IPS-11a (cell line): ENCODE measurements at regions not wholly inside any gene's neighbourhood (a gene's known extent, or its start where the extent isn't known, plus 50 kb on each side); places are given as distances from the start of the nearest gene placed in this dataset.

Experiments
- H3K4me3 ChIP-seq: one replicate; pipeline ENCODE4 v1.5.1; 2013; ENCODE audit warnings: low read depth, low read length, control low read depth

DNA sequence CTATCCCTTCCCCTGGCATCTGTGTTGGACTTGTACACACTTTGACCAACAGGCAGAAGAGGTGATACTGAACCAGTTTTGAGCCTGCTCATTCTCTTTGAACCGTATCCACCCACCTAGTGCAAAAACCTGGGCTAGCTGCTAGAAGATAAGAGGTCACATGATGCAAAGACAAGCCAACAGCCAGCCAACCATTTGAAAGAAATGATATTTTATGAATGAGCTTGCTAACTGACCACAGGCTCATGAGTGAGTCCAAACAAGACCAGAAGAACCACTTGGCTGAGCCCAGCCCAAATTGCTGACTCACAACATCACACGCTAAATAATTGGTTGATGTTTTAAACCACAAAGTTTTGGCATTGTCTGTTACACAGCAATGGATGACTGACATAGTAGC is 74.0 kb upstream of the CTNNB1 start:
- H3K4me3 ChIP-seq, result no peak overlapping the region

DNA sequence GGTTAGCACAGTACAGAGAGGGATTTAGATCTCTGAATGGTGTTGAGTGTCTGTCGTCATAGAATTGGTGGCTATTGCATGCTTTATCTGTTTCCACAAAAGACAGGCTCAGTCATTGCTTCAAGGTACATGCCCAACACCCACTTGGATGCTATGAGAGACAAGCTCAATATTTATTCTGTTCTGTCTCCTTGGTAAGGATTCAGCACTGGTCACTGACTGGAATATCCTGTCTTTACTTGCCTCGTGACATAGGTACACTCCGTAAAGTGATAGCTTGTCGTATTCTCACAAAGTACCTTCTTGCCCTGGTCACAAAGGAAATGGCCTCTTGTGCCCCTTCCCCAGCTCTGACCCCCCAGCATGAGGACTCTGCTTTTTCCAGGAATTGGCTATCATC is 72.8 kb upstream of the CTNNB1 start:
- no peak overlapping the region for H3K4me3 ChIP-seq

DNA sequence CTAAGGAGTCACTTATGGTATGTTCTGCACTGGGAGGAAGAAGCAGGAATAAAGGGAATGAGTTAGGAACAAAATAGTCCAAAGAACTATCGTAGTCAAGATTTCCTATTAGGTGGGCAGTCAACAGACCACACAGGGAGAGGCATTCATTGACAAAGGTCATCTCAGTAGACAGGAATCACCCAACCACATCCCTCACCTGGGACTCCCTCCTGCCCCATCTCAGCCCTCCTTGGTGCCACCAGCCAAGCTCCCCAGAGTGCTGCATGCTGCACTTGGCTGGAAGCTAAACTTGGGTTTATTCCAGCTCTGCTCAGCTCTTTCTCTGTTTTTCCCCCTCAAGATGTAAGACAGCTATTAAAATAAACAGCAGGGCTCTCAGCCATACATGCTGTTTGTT is 72.3 kb upstream of the CTNNB1 start:
- no peak overlapping the region for H3K4me3 ChIP-seq

- H3K4me3 ChIP-seq, result no peak overlapping the region
These were observed 71.9 kb upstream of the CTNNB1 start for GRCh38 chr3:41127414-41127813.

- H3K4me3 ChIP-seq, result no peak overlapping the region
These were observed 69.6 kb upstream of the CTNNB1 start for GRCh38 chr3:41129731-41130130.

GRCh38 chr3:41131224-41131623 is 68.1 kb upstream of the CTNNB1 start:
- no peak overlapping the region for H3K4me3 ChIP-seq

GRCh38 chr3:41137686-41138111 is 61.6 kb upstream of the CTNNB1 start:
- H3K4me3 ChIP-seq, result no peak overlapping the region

DNA sequence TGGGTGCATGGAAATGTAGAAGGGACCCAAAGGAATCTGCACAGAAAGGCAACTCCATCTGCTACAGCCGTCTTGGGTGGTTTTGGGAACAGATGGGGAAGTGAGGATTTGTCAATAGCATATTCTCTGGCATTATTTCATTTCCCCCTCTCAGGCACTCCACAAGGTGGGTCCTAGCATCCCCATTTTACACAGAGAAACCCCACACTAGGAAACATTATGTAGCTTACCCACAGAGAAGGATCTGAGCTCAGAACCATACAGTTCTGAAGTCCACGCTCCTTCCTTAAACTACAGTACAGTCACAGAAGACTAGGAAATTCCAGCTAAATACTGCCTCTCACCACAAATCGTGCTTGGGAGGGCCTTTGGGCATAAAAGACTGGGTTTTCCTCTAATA is 61.2 kb upstream of the CTNNB1 start:
- no peak overlapping the region for H3K4me3 ChIP-seq

DNA sequence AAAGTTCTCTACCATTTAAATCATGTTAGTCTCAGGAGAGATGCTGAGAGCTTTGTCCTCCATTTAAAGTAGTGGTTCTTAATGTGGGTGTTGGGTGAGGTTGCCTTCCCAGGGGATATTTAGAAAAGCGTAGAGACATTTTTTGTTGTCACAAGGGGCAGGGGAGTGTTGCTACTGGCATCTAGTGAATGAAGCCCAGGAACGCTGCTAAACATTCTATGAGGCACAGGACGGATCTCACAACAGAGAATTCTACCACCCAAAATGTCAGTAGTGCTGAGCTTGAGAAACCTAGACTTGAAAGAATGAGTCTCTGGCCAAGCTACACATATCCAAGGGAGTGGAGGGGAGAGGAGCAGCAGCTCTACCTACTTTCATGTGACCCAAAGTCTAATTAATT is 60.7 kb upstream of the CTNNB1 start:
- H3K4me3 ChIP-seq, result no peak overlapping the region

GRCh38 chr3:41140242-41140641 is 59.1 kb upstream of the CTNNB1 start:
- H3K4me3 ChIP-seq, result no peak overlapping the region

GRCh38 chr3:41141433-41142167 is 57.7 kb upstream of the CTNNB1 start:
- H3K4me3 ChIP-seq, result no peak overlapping the region

DNA sequence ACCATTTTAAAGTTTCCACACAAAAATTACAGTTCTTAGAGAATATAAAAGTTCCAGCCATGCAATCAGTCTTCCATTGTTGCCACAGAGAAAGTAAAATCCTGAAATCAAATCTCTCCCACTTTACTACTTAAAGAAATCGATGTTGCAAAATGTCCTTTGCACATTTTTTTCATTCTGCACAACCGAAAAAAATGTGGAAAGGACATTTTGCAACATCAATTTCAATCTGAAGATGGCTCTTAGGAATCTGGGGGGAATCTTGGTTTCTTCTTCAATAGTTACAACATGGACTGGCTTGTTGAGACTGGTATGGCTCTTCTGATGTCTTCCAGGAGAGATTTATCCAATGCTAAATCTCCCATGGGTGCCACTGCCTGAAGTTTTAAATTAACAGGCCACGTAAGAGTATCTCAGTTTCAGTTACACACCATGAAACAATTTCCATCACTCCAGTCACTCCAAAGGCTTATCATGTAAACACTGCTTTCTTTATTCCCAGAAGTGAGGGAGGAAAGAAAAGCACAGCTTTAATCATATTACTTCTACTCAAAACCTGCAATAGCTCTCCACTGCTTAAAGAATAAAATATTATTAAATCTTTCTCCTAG is 55.8 kb upstream of the CTNNB1 start:
- no peak overlapping the region for H3K4me3 ChIP-seq

DNA sequence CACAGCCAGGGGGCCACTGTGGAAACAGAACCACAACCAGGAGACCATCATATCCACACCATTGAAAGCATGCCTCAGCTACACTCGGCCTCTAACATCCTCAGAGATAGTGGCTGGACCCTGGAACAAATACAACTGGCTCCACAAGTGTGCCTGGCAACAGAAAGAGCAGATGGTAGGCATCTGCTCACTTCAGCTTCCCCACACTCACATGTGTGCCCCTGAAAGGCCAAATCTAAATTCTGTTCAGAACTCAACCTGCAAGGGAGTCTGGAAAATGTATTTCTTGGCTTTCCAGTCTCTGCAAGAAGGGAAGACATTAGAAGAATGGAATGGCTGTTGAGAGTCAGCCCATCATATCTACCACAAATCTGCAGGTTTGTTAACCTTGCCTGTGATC is 54.7 kb upstream of the CTNNB1 start:
- no peak overlapping the region for H3K4me3 ChIP-seq

DNA sequence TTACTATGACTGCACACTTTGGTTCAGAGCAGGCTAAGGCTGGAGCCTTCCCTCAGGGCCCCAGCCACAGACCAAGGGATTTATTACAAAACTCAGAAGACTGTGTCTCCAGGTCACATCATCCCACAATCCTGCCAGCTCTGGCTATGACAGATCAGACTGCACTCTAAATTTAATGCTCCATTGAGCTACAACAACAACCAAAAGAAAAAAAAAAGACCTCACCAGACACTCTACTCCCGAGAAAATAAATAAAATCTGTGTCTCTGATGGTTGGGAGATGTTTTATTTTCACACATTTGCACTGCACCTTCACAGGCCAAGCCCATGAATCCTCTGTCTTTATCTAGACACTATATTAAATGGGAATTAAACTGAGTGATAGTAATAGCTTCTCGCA is 50.8 kb upstream of the CTNNB1 start:
- H3K4me3 ChIP-seq, result no peak overlapping the region

- H3K4me3 ChIP-seq, result no peak overlapping the region
These were observed 50.4 kb upstream of the CTNNB1 start for GRCh38 chr3:41148901-41149300.
